SK-N-SH (cell line): ENCODE measurements at regions not wholly inside any gene's neighbourhood (a gene's known extent, or its start where the extent isn't known, plus 50 kb on each side); places are given as distances from the start of the nearest gene placed in this dataset.

Experiments
- CTCF ChIA-PET: fragments of 300-600, 350-600 bp; formaldehyde crosslinking; extraction: SDS; loops from one replicate; lab custom pipeline; 2021; lab: Yijun Ruan, JAX
- POLR2A ChIA-PET: fragments of 350-600 bp; sonication (Branson Sonifier 250); formaldehyde crosslinking; extraction: SDS; loops from one replicate; lab custom pipeline; 2020; ENCODE audit warnings: antibody characterized with exemption, inconsistent platforms; lab: Yijun Ruan, JAX
- DNase-seq: peaks from one replicate; pipeline ENCODE4 v3.0.0; 2012
- H2AFZ ChIP-seq: fragments of 200-600 bp; sonication (generic); 2 replicates; pipeline ENCODE4 v1.8.1; 2016; ENCODE audit warnings: antibody characterized with exemption, mild to moderate bottlenecking, low read depth
- H3F3A ChIP-seq: fragments of 200-600 bp; sonication (generic); replicated peaks from 2 replicates; pipeline ENCODE3; 2016; ENCODE audit warnings: antibody characterized with exemption, mild to moderate bottlenecking; ENCODE audit not compliant: insufficient read depth
- H3K27ac ChIP-seq, 2 experiments: fragments of 200-500 bp in 1 of 2; fragments of 200-600 bp in 1 of 2; sonication (Bioruptor generic) in 1 of 2; sonication (generic), shearing (Covaris generic) in 1 of 2; 2 replicates each; pipeline versions ENCODE4 v1.5.1 to v1.6.1; 2014 to 2016; ENCODE audit warnings: low read depth in 2 of 2, inconsistent platforms in 1 of 2, low read length in 1 of 2, mild to moderate bottlenecking in 1 of 2, mixed read lengths in 1 of 2
- H3K27me3 ChIP-seq: fragments of 200-600 bp; sonication (generic), shearing (Covaris generic); 2 replicates; pipeline ENCODE4 v1.6.1; 2016; ENCODE audit warnings: mixed run types; ENCODE audit not compliant: insufficient read depth
- H3K36me3 ChIP-seq, 2 experiments: fragments of 200-500 bp in 1 of 2; fragments of 200-600 bp in 1 of 2; sonication (Bioruptor generic) in 1 of 2; sonication (generic) in 1 of 2; replicated peaks in 1 of 2; 2 replicates each; pipeline versions ENCODE3 to v1.5.1; 2014 to 2016; ENCODE audit warnings: low read length in 1 of 2, mild to moderate bottlenecking in 1 of 2; ENCODE audit not compliant: insufficient read depth in 2 of 2, control insufficient read depth in 1 of 2
- H3K4me1 ChIP-seq, 2 experiments: fragments of 200-500 bp in 1 of 2; fragments of 200-600 bp in 1 of 2; sonication (Bioruptor generic) in 1 of 2; sonication (generic), shearing (Covaris generic) in 1 of 2; 2 replicates each; pipeline versions ENCODE4 v1.5.1 to v1.6.1; 2014 to 2016; ENCODE audit warnings: low read depth in 1 of 2, low read length in 1 of 2, mixed run types in 1 of 2; ENCODE audit not compliant: insufficient read depth in 2 of 2, control insufficient read depth in 1 of 2
- H3K4me2 ChIP-seq: fragments of 200-600 bp; sonication (generic), shearing (Covaris generic); 2 replicates; pipeline ENCODE4 v1.6.1; 2017; ENCODE audit warnings: mixed run types
- H3K4me3 ChIP-seq, 2 experiments: fragments of 200-500 bp in 1 of 2; fragments of 200-600 bp in 1 of 2; sonication (Bioruptor generic) in 1 of 2; sonication (generic), shearing (Covaris generic) in 1 of 2; 2 replicates each; pipeline versions ENCODE4 v1.5.1 to v1.8.1; 2014 to 2016; ENCODE audit warnings: low read depth in 2 of 2, inconsistent platforms in 1 of 2, low read length in 1 of 2, mild to moderate bottlenecking in 1 of 2, mixed read lengths in 1 of 2, moderate library complexity in 1 of 2
- H3K79me2 ChIP-seq: fragments of 200-600 bp; sonication (generic); 2 replicates; pipeline ENCODE4 v1.8.1; 2017; ENCODE audit warnings: mild to moderate bottlenecking; ENCODE audit not compliant: insufficient read depth
- H3K9ac ChIP-seq: fragments of 200-600 bp; sonication (generic); 2 replicates; pipeline ENCODE4 v1.6.1; 2017; ENCODE audit warnings: mixed run types
- H3K9me2 ChIP-seq: fragments of 200-600 bp; sonication (generic); 2 replicates; pipeline ENCODE4 v1.6.1; 2017; ENCODE audit warnings: mixed run types
- H3K9me3 ChIP-seq: fragments of 200-600 bp; sonication (generic); 2 replicates; pipeline ENCODE4 v1.6.1; 2017; ENCODE audit warnings: mixed run types, mild to moderate bottlenecking, moderate library complexity
- H4K20me1 ChIP-seq: fragments of 200-600 bp; sonication (generic); 2 replicates; pipeline ENCODE4 v1.6.1; 2017; ENCODE audit warnings: mild to moderate bottlenecking, mixed run types; ENCODE audit not compliant: insufficient read depth
- ELF1 ChIP-seq: IDR thresholded peaks from 2 replicates; pipeline ENCODE4 v1.4.0; 2012
- EP300 ChIP-seq, 2 experiments: IDR thresholded peaks; 2 replicates each; pipeline versions ENCODE4 v1.4.0 to v1.6.1; 2012; ENCODE audit warnings: borderline replicate concordance in 1 of 2, low read depth in 1 of 2, low read length in 1 of 2
- FOXJ3 ChIP-seq: sonication (generic); formaldehyde crosslinking; IDR thresholded peaks from 2 replicates; pipeline ENCODE4 v1.5.1; 2020; ENCODE audit warnings: mild to moderate bottlenecking, missing genetic modification reagents
- FOXM1 ChIP-seq: IDR thresholded peaks from 2 replicates; pipeline ENCODE4 v1.4.0; 2012; ENCODE audit warnings: low read depth, mild to moderate bottlenecking
- GABPA ChIP-seq: IDR thresholded peaks from 2 replicates; pipeline ENCODE4 v1.4.0; 2012; ENCODE audit warnings: low read depth, mild to moderate bottlenecking
- GATA2 ChIP-seq: sonication (generic); formaldehyde crosslinking; IDR thresholded peaks from 2 replicates; pipeline ENCODE4 v1.5.0; 2020; ENCODE audit warnings: mild to moderate bottlenecking, missing genetic modification reagents
- IRF3 ChIP-seq: fragments of 150-350 bp; IDR thresholded peaks from 2 replicates; pipeline ENCODE4 v1.6.1; 2016; ENCODE audit warnings: mild to moderate bottlenecking, low read depth, low read length
- MEF2A ChIP-seq: IDR thresholded peaks from 2 replicates; pipeline ENCODE4 v1.4.0; 2012; ENCODE audit warnings: low read depth, borderline replicate concordance
- MXI1 ChIP-seq: IDR thresholded peaks from 2 replicates; pipeline ENCODE4 v1.6.1; 2012; ENCODE audit warnings: mild to moderate bottlenecking, low read depth, low read length, improper control_type of control experiment
- NFIC ChIP-seq: IDR thresholded peaks from 2 replicates; pipeline ENCODE4 v1.4.0; 2012; ENCODE audit warnings: borderline replicate concordance
- PBX3 ChIP-seq: IDR thresholded peaks from 2 replicates; pipeline ENCODE4; 2012
- POLR2AphosphoS5 ChIP-seq: IDR thresholded peaks from 2 replicates; pipeline ENCODE4 v1.6.1; 2012; ENCODE audit warnings: low read depth, low read length
- RAD21 ChIP-seq: IDR thresholded peaks from 2 replicates; pipeline ENCODE4 v1.6.1; 2012; ENCODE audit warnings: mild to moderate bottlenecking, low read length
- RFX5 ChIP-seq: IDR thresholded peaks from 2 replicates; pipeline ENCODE4 v1.6.1; 2012; ENCODE audit warnings: mild to moderate bottlenecking, improper control_type of control experiment, low read length
- RXRA ChIP-seq: IDR thresholded peaks from 2 replicates; pipeline ENCODE4 v1.4.0; 2012; ENCODE audit warnings: low read depth, mild to moderate bottlenecking, borderline replicate concordance
- SMC3 ChIP-seq: IDR thresholded peaks from 2 replicates; pipeline ENCODE4 v1.6.1; 2012; ENCODE audit warnings: low read depth, low read length, improper control_type of control experiment
- TEAD4 ChIP-seq: IDR thresholded peaks from 2 replicates; pipeline ENCODE4 v1.4.0; 2012; ENCODE audit warnings: mild to moderate bottlenecking, borderline replicate concordance; ENCODE audit not compliant: insufficient read depth
- USF1 ChIP-seq: IDR thresholded peaks from 2 replicates; pipeline ENCODE4 v1.4.0; 2012; ENCODE audit warnings: low read depth, borderline replicate concordance
- USF2 ChIP-seq: fragments of 150-350 bp; IDR thresholded peaks from 2 replicates; pipeline ENCODE4 v1.6.1; 2017; ENCODE audit warnings: antibody characterized with exemption, low read length, low read depth, borderline replicate concordance
- YY1 ChIP-seq: IDR thresholded peaks from 2 replicates; pipeline ENCODE4 v1.4.0; 2012; ENCODE audit warnings: low read depth, mild to moderate bottlenecking
- WGBS: methylation state at CpG from one replicate; pipeline ENCODE4 v1.1.6; 2017; ENCODE audit warnings: low lambda C conversion rate; 5-methylcytosine and 5-hydroxymethylcytosine counted together
- TF ChIP-seq, protein P1 (sequence below): IDR thresholded peaks from 2 replicates; pipeline ENCODE4 v1.4.0; 2012; ENCODE audit warnings: low read depth, borderline replicate concordance
- TF ChIP-seq, protein P2 (sequence below): IDR thresholded peaks from 2 replicates; pipeline ENCODE4 v1.4.0; 2012; ENCODE audit warnings: low read depth

DNA sequence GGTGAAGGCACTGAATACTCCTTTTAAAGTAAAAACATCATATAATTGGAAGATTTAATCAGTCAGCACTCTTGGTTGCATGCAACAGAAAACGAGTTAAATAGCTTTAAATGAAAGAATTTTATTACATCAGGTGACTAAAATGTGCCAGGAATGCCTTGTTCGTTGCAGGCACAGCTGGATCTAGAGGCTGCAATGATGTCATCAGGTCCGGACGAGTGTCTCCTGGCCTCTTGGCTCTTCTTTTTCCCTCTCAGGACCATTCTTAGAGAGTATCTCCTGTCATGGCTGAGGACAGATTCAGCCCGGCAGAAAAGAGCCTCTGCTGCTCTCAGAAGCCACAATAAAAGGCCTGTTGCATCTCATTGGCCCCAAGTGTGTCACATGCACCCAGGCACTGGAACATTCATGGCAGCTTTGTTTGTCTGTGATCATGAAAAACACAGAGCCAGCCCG, 510.7 kb upstream of the SULF2 start:
- DNase-seq = no peak
- TF ChIP-seq USF1 (peak; percentile 21; the same call in 1 of the 2 replicates), RAD21 (no peak)
- peak overlapping the region; percentile 52; the same call in 1 of the 2 replicates for H2AFZ ChIP-seq

GRCh38 chr20:48295445-48295903, 510.2 kb upstream of the SULF2 start:
- Histone ChIP-seq H3F3A (peaks cover 33% of the 10 kb centered on the region), H4K20me1 (no peaks in the 10 kb centered on the region), H3K4me1 (peaks cover 29 to 42% of the 10 kb centered on the region in 2 experiments), H3K4me3 (no peak overlapping the region), H3K27ac (peak overlapping the region; percentile 84), H3K79me2 (no peaks in the 10 kb centered on the region), H3K9me2 (no peaks in the 10 kb centered on the region), H3K9me3 (no peaks in the 10 kb centered on the region), H3K27me3 (no peaks in the 10 kb centered on the region), H2AFZ (peak overlapping the region; percentile 52; the same call in 1 of the 2 replicates), H3K4me2 (peak overlapping the region; percentile 41), H3K9ac (peak overlapping the region; percentile 42; the same call in 1 of the 2 replicates), H3K36me3 (no peaks in the 10 kb centered on the region)
- 14% methylated on average over 5 of the region's 5 CpGs for WGBS
- POLR2A ChIA-PET = no interaction called here
- DNase-seq = no peak
- CTCF ChIA-PET = interaction anchor here (0.7 to 5.8 kb wide), 7 partner anchors 10 to 632 kb away, joined by 3 to 36 read pairs (median 4); partner anchors contain the start of gene SULF2
- TF ChIP-seq RFX5 = no peak
- peak; percentile 81 for TF ChIP-seq POLR2AphosphoS5
- no peak for TF ChIP-seq IRF3
- no peak for TF ChIP-seq GABPA
- peak; percentile 50; the same call in 1 of the 2 replicates for TF ChIP-seq SMC3
- TF ChIP-seq PBX3 = peak; percentile 94
- no peak for TF ChIP-seq GATA2 (CRISPR knock-in tag)
- no peak for TF ChIP-seq ELF1
- no peak for TF ChIP-seq YY1
- no peak for TF ChIP-seq FOXJ3
- TF ChIP-seq MEF2A = no peak
- TF ChIP-seq, protein P1, sequence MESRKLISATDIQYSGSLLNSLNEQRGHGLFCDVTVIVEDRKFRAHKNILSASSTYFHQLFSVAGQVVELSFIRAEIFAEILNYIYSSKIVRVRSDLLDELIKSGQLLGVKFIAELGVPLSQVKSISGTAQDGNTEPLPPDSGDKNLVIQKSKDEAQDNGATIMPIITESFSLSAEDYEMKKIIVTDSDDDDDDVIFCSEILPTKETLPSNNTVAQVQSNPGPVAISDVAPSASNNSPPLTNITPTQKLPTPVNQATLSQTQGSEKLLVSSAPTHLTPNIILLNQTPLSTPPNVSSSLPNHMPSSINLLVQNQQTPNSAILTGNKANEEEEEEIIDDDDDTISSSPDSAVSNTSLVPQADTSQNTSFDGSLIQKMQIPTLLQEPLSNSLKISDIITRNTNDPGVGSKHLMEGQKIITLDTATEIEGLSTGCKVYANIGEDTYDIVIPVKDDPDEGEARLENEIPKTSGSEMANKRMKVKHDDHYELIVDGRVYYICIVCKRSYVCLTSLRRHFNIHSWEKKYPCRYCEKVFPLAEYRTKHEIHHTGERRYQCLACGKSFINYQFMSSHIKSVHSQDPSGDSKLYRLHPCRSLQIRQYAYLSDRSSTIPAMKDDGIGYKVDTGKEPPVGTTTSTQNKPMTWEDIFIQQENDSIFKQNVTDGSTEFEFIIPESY = 0 out of 2 replicates have a peak, but pooled peaks have one; percentile 31
- TF ChIP-seq RXRA = peak; percentile 97
- no peak for TF ChIP-seq MXI1
- peak; percentile 55; the same call in 1 of the 2 replicates for TF ChIP-seq FOXM1
- TF ChIP-seq TEAD4 = peak; percentile 99
- peak; percentile 89 for TF ChIP-seq NFIC
- TF ChIP-seq EP300 (IDR thresholded peaks at IDR 0.05; ENCODE audit: borderline replicate concordance in 1 of 2, low read depth in 1 of 2, low read length in 1 of 2) = peak; percentile 48 to 95; a peak in 3 of 4 replicates
- TF ChIP-seq USF2 = no peak
- TF ChIP-seq, protein P2, sequence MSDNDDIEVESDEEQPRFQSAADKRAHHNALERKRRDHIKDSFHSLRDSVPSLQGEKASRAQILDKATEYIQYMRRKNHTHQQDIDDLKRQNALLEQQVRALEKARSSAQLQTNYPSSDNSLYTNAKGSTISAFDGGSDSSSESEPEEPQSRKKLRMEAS = peak; percentile 79; the same call in 1 of the 2 replicates

More for the DNA sequence above, 510.7 kb upstream of the SULF2 start:
- H3K79me2 ChIP-seq = no peaks in the 10 kb centered on the region
- WGBS = 43% methylated on average over 6 of the region's 6 CpGs
- H3K9me2 ChIP-seq = no peaks in the 10 kb centered on the region
- peaks cover 33% of the 10 kb centered on the region for H3F3A ChIP-seq
- POLR2A ChIA-PET = no interaction called here
- H3K36me3 ChIP-seq = no peaks in the 10 kb centered on the region
- CTCF ChIA-PET = interaction anchor here (0.7 to 5.8 kb wide), 6 partner anchors 11 to 632 kb away, joined by 3 to 36 read pairs (median 4); partner anchors contain the start of gene SULF2
- H3K9ac ChIP-seq = peak overlapping the region; percentile 42; the same call in 1 of the 2 replicates
- H3K27ac ChIP-seq = peak overlapping the region; percentile 84
- no peaks in the 10 kb centered on the region for H3K9me3 ChIP-seq
- no peaks in the 10 kb centered on the region for H4K20me1 ChIP-seq
- no peaks in the 10 kb centered on the region for H3K27me3 ChIP-seq
- no peak overlapping the region for H3K4me3 ChIP-seq
- H3K4me1 ChIP-seq = peaks cover 29 to 42% of the 10 kb centered on the region in 2 experiments
- peak overlapping the region; percentile 41 for H3K4me2 ChIP-seq
